DND-41 (cell line): ENCODE measurements at regions not wholly inside any gene's neighbourhood (a gene's known extent, or its start where the extent isn't known, plus 50 kb on each side); places are given as distances from the start of the nearest gene placed in this dataset.

ENCODE experiments used
- CTCF ChIP-seq: IDR thresholded peaks from 2 replicates; pipeline ENCODE4 v1.5.1; 2012; ENCODE audit warnings: borderline replicate concordance, low read length, moderate library complexity, mild to moderate bottlenecking; ENCODE audit not compliant: poor library complexity, severe bottlenecking; ENCODE audit errors: extremely low read depth
- EZH2 ChIP-seq: IDR thresholded peaks from 3 replicates; pipeline ENCODE4 v1.6.1; 2012; ENCODE audit warnings: borderline replicate concordance, low read depth, mild to moderate bottlenecking, moderate library complexity, low read length, inconsistent platforms; ENCODE audit not compliant: severe bottlenecking

GRCh38 chr4:22614114-22614513 lies 78.6 kb upstream of the GBA3 start:
- TF ChIP-seq CTCF (no peak), EZH2 (no peak)
